ENCODE measurements at regions not wholly inside any gene's neighbourhood (a gene's known extent, or its start where the extent isn't known, plus 50 kb on each side); places are given as distances from the start of the nearest gene placed in this dataset.
"Not testable (repeated sequence)": the region's sequence is repeated elsewhere in the genome, so short reads cannot be mapped to it uniquely, and the experiment has no call there.

DNA sequence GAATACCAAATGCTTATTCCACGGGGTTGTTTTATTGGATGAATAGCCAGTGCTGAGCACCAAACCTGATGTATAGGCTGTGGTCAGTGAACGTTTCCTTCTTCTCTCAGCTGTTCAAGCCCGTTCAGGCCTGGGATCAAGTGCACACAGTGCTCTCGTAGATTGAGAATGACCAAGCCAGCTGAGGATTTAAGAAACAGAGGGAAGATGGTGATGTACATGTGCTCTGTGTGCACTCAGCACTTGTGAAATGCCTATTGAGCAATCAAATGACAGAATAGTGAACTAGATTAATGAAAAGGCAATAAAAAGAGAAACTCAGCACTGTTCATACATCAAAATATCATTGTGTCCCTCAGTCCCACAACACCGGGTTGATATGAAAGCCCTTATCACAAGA is 302.5 kb downstream of the BMPER start:
- no peak for DNase-seq

DNA sequence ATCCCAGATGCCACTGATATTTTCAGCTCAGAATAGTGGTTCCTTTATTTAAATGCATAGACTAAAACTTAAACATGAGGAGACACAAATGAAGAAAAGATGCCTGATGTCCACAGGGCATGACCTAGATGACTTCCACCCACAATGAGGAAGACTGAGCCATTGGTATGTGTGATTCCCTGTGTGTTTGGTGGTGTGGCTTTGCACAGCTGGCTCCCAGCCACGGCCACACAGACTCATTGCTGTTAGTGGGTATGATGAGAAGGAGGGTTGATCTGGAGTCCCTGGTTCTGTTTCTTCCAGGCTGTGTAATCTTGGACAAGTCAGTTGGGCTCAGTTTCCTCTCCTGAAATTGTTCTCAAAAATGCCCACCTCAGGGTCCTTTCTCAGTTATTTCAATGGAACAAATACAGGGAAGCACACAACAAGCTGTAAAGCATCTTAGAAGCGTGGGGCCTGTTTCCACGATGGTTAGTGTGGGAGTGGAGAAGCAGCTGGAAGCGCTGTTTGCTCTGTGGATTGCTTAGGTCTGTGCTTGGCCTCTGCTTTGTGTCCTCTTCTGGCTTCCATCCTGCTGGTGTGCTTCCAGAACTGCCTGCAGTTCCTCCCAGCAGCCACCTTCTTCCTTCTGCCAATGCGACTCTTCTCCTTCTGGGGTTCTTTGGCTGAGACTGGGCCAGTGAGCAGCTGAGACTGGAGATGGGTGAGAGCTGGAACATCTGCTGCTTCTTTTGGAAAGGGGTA is 303.7 kb downstream of the BMPER start:
- no peak for DNase-seq

DNA sequence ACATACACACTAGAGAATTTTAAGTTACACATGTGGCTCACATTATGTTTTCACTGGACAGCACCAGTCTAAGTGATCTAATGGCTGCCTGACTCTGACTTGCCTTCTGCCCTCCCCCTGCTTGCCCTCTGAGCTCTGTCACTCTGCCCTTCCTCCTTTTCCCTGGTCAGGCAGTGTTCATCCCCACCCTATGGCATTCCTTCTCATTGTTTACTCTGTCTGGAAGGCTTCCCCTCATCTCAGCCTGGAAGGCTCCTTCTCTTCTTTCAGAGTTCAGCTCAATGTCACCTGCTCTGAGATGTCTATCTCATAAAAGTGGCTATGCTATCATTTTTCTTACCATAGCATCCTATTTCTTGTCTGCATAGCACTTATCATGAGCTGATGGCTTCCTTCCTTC is 305.7 kb downstream of the BMPER start:
- DNase-seq, result no peak

DNA sequence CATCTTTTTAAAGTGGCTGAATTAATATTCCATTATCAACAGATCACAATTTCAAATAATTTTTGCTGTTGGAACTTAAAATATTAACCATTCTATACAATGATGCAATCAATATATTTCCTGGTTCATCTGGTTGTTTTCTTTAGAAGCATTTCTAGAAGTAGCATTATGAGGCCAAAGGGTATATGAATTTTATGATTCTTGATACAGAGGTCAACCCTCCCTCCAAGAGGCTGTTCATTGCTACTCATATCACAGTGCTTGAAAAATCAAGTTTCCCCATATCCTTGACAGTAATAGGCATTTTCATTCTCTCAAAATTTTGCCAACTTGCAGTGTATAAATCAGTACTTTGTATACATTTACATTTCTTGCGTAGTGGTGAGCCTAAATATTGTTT is 312.6 kb downstream of the BMPER start:
- DNase-seq, result no peak

DNA sequence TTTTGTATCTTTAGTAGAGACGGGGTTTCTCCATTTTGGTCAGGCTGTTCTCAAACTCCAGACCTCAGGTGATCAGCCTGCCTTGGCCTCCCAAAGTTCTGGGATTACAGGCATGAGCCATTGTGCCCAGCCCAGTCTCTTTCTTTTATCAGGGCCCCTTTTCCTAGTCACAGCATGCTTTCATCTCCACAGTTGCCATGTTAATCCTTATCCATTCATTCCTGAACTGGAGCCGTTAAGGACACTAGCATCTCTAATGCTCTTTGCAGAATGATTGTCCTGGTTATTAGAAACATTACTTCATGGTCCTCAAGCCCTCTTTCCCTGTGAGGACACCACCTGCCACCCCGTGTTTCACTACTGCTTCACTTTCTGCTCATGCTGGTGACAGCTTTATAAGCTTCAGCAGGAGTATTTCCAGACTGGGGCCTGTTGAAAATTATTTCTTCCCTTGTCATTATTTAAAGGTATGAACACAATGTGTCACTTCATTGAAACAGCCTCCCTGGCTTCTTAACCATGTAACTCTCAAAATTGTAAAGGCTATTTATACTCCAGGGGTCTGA is 313.9 kb downstream of the BMPER start:
- no peak for DNase-seq

DNA sequence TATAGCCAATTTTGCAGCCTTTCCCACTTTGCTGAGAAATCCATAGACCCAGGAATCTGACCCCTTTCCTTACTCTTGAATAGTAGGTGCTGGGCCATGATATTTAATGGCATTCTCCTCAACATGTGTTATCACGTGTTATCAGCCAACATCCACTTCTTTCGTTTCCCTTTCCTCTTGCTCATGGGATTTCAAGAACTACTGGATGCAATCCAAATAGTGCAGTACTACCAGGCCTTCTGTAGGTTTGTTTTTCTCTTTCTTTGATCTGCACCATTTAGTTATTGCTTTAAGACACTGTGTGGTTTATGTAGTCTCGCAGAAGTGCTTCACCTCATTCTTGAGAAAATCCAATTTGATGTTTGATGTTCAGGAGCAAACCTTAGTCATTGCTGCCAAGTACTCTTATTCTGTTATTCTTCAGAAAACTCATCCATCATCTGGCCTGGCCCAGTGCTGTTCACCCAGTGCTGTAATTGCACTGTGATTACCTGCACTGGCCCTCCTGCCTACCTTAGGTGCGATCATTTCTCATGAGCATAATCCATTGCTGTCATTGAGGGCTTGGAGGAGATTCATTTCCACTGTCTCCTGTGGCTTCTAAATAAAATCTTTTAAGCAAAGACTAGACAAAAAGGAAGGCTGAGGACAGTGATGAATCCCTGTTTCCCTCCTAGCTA is 315.3 kb downstream of the BMPER start:
- no peak for DNase-seq

DNA sequence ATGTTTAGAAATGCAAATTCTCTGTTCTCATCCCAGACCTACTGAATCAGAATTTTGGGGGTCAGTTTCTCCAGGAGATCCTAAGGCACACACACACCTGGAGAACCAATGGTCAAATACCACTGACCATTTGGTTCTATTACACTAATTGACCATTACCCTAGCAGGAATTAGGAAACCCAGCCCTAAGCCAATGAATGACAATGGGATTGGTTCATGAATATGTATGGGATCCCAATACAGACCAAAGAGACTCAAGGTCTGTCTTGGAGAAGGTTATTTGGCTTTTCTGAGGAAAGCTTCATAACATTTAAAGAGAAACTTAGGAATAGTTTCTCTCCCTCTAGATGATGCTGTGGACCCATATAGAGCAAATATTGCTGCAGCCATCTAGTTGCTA is 317.0 kb downstream of the BMPER start:
- no peak for DNase-seq

DNA sequence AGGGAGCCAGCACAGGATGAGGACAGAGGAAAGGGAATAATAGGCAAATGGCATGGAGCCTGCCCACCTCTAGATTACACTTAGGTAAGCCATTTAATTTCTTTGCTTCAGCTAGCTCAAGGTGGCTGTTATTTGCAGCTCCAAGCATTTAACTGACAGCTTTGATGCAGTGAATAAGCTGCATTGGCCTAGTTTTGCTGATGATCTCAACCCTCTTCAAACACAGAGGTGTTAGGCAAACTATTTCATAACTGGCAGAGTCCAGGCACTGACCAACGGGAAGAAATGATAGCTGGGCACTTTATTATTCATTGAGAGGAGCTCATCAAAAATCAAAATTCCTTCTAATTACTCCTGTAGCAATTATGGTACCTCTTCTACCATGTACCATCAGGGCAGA is 317.4 kb downstream of the BMPER start:
- DNase-seq, result no peak

DNA sequence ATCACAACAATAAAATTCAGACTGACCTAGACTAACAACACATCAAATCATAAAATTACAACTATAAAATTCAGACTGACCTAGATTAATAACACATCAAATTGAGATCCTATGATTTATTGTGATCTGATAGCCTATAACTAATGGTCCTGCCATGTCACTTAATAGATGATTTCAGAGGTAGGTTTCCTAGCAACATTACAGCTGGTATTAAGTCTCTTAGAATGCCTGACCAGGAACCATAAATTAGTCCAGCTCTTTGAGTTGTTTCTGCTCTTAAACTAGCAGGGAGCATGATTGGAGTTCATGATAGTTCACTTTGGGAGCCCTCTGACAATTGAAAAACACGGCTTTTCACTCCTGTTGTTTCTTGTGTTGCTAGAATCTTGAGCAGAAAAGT is 318.9 kb downstream of the BMPER start:
- DNase-seq, result no peak

DNA sequence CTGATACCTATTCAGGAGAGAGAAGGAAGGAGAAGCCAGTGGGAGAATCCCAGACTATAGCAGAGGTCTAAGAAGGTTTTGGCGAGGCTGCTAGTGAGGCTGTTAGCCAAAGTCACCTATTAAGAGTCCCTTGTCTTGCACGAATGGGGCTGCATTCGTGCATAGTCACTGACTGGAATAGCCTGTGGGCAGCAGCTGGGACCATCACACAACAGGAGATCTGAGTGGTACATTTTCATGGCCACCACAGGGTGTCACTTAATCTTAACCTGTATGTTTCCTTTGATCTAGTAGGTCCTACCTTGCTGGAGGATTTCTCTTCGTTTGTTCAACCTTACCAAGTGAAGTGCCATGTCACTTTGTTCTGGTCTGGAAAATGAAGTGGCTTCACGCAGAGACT is 319.9 kb downstream of the BMPER start:
- DNase-seq, result no peak

DNA sequence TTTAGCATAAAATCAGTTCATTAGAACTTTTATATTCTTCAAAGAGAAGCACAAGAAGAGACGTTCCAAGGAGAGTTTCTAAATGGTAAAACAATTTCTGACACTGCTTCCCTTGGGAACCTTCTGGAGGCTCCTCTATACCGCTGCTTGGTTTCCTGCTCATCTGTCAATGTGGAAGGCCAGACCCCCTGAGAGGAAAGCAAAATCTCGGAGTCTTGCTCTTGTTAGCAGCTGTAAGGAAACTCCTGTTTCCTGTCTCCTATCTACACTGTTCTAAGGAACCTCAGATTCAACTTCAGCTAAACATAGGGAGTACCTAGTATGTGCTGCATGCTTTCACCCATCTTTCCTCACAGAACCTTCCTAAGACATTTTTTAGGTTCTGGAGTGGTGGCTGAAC is 322.2 kb downstream of the BMPER start:
- DNase-seq, result no peak

DNA sequence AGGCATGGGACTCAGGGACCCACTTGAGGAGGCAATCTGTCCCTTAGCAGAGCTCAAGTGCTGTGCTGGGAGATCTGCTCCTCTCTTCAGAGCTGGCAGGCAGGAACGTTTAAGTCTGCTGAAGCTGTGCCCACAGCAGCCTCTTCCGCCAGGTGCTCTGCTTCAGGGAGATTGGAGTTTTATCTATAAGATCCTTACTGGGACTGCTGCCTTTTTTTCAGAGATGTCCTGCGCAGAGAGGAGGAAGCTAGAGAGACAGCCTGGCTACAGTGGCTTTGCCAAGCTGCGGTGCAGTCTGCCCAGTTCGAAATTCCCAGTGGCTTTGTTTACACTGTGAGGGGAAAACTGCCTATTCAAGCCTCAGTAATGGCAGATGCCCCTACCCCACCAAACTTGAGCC is 329.8 kb downstream of the BMPER start:
- not testable (repeated sequence) for DNase-seq

DNA sequence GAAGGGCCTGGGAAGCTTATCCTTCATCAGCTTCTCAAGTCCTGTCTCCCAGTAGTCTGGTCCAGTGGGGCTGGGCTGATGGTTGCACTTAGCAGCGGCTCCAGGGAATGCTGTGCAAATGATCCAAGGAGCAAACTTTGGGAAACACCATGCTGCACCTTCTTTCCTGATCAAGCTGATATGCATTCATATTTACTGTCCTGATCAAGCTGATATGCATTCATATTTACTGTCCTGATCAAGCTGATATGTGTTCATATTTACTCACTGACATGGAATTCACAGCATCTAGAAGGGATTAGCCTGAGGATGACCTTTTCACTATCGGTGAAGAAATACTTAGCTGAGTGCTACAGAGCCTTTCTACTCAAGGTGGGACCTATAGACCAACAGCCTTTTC is 330.7 kb downstream of the BMPER start:
- no peak for DNase-seq

DNA sequence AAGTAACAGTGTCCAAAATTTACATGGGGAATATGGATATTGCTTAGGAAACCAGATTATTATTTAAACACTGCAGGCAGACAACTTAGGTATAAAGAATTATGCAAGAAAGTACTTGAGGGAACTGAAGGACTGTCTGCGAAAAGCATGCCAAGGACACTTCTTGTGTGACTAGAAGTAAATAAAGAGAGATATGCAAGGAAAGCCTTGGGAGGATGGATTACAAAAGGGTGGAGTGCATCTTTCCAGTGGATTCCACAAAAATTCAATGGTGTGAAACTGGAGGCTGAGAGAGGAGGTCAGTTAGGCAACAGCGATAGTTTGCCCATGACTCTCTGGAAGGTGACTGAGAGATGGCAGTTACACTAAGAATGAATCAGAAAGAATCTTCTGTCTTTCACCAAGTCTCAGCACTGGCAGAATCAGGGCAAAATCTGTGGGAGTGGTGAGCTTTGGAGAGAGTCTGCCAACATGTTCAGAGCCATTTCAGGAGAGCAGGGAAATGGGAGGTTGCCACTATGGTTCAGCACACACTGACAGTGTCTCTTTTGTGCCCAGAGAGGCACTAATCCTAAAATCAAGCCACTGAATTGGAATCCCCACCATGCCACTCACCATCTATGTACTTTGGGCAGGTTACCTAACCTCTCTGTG is 331.6 kb downstream of the BMPER start:
- no peak for DNase-seq

DNA sequence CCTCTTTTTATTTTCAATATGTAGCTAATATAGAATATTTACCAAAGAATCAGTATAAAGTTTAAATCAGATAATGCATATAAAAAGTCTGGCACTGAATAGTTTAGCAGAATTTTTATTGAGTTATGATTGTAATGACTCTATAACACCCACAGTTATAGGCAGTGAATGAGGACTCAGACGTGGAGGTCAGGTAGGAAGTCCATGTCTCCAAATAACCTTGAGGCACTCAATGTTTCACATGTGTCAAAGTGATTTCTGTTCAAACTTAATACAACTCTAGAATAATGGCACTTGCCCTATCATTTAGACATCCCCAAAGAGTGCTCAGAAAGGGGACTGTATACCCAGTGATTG is 332.1 kb downstream of the BMPER start:
- no peak for DNase-seq

DNA sequence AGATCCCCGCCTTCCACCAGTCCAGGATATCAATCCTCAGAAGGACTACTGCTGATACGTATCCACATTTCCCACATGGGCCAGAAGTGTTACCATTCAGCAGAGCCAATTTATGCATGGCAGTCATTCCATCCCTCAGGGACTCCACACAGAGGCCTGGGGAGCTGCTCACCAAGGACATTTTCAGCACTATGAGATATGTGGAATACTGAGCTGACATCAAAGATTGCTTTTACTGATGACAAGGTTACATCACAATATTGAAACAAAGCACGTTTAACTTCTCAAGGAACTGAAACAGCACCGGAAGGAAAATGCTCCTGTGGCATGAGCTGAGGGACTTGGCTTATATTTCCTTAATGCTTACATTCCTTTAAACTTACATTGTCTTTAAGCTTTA is 335.1 kb downstream of the BMPER start:
- DNase-seq, result no peak

DNA sequence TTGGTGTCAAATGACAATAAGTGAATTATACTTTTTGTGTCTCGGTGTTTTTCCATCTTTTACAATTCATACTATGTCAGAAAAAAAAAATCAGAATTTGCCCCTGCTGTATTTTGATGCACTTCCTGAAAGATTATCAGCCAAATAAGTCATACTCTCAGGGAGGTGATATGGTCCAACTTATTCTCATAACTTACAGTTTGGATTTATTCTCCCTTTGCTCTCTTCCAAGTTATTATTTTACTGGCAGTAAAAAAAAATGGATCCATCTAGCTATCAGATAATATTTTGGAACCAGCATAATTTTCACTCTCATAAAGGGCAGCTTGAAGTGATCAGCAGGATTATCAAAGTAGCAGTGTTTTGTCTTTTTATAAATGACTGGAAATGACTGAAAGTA is 337.1 kb downstream of the BMPER start:
- no peak for DNase-seq

DNA sequence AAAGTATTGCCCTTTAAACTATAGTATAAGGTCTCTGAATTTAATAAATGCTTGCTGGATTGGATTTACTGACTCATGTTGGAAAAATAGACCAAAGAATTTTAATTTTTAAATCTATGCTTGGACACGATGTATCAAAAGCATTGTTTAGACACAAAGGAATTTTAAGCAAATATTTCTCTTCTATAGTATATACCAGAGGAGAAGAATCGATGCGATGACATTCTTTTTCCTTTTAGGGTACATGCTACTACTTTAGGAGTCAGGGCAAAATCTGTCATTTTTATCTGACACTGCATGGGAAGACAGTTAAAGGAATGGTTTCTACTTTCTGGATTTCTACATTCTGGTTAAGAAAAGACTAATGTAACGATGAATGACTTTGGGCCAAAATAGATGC is 339.9 kb downstream of the BMPER start:
- DNase-seq, result no peak

DNA sequence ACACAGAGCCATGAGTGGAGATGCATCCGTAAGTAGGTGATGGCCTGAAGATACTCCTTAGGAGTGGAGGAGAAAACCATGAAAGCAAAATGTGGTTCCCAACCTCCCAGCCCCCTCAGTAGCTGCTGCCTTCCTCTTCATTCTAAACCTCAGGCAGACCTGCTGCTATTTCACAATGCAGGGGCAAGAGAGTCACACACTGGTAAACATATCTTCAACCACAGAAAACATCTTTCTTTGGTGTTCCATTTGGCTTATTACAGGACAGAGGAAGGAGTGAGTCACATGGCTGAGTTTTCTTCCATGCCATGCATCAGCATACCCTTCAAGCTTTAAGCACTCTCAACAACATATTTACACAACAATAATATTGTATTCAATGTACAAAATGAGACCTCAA is 342.1 kb downstream of the BMPER start:
- DNase-seq, result no peak

DNA sequence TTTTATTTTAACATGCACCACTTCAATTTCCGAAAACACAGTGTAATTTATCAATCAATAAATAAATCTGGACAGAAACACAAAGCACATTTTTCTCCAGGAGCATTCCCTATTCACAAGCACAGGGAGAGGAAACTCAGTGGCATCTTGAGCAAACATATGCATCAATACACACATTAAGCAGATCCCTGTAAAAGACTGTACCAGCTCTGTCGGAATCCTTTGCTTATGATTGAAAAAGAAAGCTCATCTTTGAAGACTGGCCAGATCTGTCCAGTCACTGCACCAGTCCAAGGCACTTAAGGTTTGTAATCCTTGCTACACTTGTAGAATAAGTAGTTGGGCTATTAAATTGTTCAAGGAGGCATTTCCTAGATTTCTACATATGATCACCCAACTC is 343.9 kb downstream of the BMPER start:
- no peak for DNase-seq

DNA sequence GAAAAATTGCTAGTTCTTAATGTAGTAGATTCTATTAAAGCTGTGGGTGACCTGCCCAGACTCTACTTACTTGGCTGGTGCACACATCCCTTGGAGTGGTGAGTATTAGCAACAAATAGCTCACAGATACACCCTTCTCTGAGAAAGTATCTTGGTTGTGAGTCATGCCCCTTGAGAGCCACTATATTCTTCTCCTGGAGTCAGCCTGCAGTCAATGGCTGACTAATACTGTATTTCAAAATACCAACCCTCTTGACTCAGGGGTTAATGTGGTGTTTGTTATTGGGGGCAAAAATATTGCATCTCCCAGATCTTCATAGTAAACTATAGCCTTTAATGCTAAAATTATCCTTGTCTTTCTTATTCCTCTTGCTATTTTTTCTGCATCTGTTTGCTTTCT is 354.9 kb downstream of the BMPER start:
- DNase-seq, result no peak

DNA sequence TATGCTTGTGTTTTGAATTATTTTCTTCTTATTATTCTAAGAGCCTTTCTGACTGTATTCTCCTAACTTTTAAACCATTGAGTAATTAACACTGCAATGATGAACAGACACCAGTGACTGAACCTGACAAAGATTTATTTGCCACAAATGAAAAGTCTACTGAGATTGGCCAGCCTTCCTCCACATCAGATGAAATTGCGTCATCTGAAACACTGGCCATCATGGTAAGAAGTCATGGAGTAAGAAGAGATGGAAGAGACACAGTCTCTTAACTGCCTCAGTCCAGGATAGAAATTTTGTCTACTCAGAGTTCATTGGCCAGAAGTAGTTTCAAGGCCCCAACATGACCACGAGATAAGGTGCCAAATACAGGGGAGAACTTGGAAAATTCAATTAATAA is 357.8 kb downstream of the BMPER start:
- DNase-seq, result no peak

DNA sequence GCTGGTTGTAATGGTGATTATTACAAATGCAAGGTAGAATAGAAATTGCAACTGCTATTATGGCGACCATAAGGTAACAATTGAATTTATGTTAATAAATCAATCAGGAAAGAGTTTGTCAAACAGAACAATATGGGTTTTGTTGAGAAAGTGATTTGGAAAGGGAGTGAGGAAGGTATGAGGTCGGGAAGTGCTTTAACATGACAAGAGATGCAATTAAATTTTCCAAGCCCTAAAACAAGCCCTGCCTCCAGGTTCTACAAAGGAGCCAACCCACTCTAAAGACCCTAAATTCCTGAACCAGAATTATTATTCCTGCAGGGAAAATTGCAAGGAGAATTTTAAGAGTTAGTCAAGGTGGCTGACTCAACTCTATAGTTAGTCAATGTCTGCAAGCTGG is 363.7 kb downstream of the BMPER start:
- no peak for DNase-seq

DNA sequence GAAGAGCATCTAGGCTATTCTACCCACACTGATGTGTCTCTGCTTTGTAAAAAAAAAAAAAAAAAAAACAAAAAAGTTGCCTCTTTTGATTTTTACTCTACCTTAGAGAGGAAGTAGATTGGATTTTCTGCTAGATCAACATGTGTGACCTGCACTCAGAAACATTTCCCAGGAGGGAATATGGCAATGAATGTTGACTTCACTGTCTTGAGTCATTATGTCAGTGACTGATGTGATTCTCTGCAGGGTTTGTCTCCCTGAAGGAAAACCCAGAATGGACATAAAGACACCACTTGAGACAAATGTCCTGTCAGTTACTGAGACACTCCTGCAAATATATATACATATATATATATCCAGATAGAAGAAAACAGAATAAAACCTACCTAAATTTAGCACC is 370.3 kb downstream of the BMPER start:
- DNase-seq, result no peak

Data from left hindlimb (tissue), 1 donor.